Liver (tissue), 8 donors: ENCODE measurements at regions not wholly inside any gene's neighbourhood (a gene's known extent, or its start where the extent isn't known, plus 50 kb on each side); places are given as distances from the start of the nearest gene placed in this dataset.

Experiments
- DNase-seq: peaks from one replicate; pipeline ENCODE4 v3.0.0-alpha.2; 2017; ENCODE audit warnings: low spot score
- H3K27ac ChIP-seq, 2 donors: one replicate each; pipeline ENCODE4 v1.7.0; 2013; ENCODE audit warnings: inconsistent platforms in 2 of 2, low read length in 2 of 2, control low read depth in 1 of 2, low read depth in 1 of 2, mild to moderate bottlenecking in 1 of 2
- H3K27me3 ChIP-seq, 4 donors: one replicate each; pipeline versions ENCODE4 v1.6.1 to v1.7.0; 2013; ENCODE audit warnings: low read length in 3 of 4, inconsistent platforms in 1 of 4, mild to moderate bottlenecking in 1 of 4, moderate library complexity in 1 of 4; ENCODE audit not compliant: control insufficient read depth in 4 of 4, insufficient read depth in 4 of 4
- H3K36me3 ChIP-seq, 4 donors: one replicate each; pipeline versions ENCODE4 v1.6.1 to v1.7.0; 2013; ENCODE audit warnings: low read length in 3 of 4, mild to moderate bottlenecking in 3 of 4, low read depth in 1 of 4, moderate library complexity in 1 of 4; ENCODE audit not compliant: control insufficient read depth in 4 of 4, insufficient read depth in 3 of 4
- H3K4me1 ChIP-seq, 4 donors: one replicate each; pipeline versions ENCODE4 v1.6.1 to v1.7.0; 2013; ENCODE audit warnings: low read length in 3 of 4, mild to moderate bottlenecking in 3 of 4, moderate library complexity in 1 of 4; ENCODE audit not compliant: control insufficient read depth in 4 of 4, insufficient read depth in 4 of 4
- H3K4me3 ChIP-seq, 3 donors: one replicate each; pipeline versions ENCODE4 v1.6.1 to v1.7.0; 2013; ENCODE audit warnings: low read length in 3 of 3, control low read depth in 1 of 3, low read depth in 1 of 3, mild to moderate bottlenecking in 1 of 3
- H3K9ac ChIP-seq, 2 donors: one replicate each; pipeline ENCODE4 v1.7.0; 2013; ENCODE audit warnings: low read length in 2 of 2, mild to moderate bottlenecking in 2 of 2, moderate library complexity in 2 of 2, control low read depth in 1 of 2, low read depth in 1 of 2
- H3K9me3 ChIP-seq, 4 donors: one replicate each; pipeline versions ENCODE4 v1.6.1 to v1.7.0; 2013; ENCODE audit warnings: low read length in 3 of 4; ENCODE audit not compliant: control insufficient read depth in 4 of 4
- ATF3 ChIP-seq: IDR thresholded peaks from 2 replicates; pipeline ENCODE4 v1.6.1; 2016; ENCODE audit warnings: antibody characterized with exemption
- CTCF ChIP-seq: fragments of 150-350 bp; IDR thresholded peaks from 2 replicates; pipeline ENCODE4 v1.5.1; 2017; ENCODE audit warnings: improper control_type of control experiment, low read depth, low read length; ENCODE audit not compliant: missing input control
- EGR1 ChIP-seq, 2 donors: IDR thresholded peaks; 2 replicates each; pipeline ENCODE4 v1.6.1; 2016 to 2018; ENCODE audit warnings: antibody characterized with exemption in 2 of 2, low read depth in 2 of 2
- FOXA1 ChIP-seq: IDR thresholded peaks from 2 replicates; pipeline ENCODE4 v1.6.1; 2016; ENCODE audit warnings: antibody characterized with exemption
- FOXA2 ChIP-seq: IDR thresholded peaks from 2 replicates; pipeline ENCODE4 v1.6.1; 2016; ENCODE audit warnings: antibody characterized with exemption
- GABPA ChIP-seq, 2 donors: IDR thresholded peaks in 1 of 2; conservative IDR thresholded peaks in 1 of 2; 2 replicates each; pipeline ENCODE4 v1.6.1; 2016; ENCODE audit warnings: antibody characterized with exemption in 2 of 2, mild to moderate bottlenecking in 1 of 2, moderate library complexity in 1 of 2
- HNF4A ChIP-seq, 2 donors: conservative IDR thresholded peaks; 2 replicates each; pipeline ENCODE4 v1.6.1; 2016; ENCODE audit warnings: antibody characterized with exemption in 2 of 2, mild to moderate bottlenecking in 2 of 2
- HNF4G ChIP-seq: IDR thresholded peaks from 2 replicates; pipeline ENCODE4 v1.6.1; 2016; ENCODE audit warnings: antibody characterized with exemption
- JUND ChIP-seq, 2 donors: IDR thresholded peaks; 2 replicates each; pipeline ENCODE4 v1.6.1; 2016; ENCODE audit warnings: antibody characterized with exemption in 2 of 2
- MAX ChIP-seq: IDR thresholded peaks from 2 replicates; pipeline ENCODE4 v1.6.1; 2016; ENCODE audit warnings: antibody characterized with exemption
- NR2F2 ChIP-seq: IDR thresholded peaks from 2 replicates; pipeline ENCODE4 v1.6.1; 2016; ENCODE audit warnings: antibody characterized with exemption
- RAD21 ChIP-seq, 2 donors: IDR thresholded peaks; 2 replicates each; pipeline ENCODE4 v1.6.1; 2016; ENCODE audit warnings: antibody characterized with exemption in 2 of 2, mild to moderate bottlenecking in 2 of 2
- REST ChIP-seq: IDR thresholded peaks from 2 replicates; pipeline ENCODE4 v1.6.1; 2016; ENCODE audit warnings: antibody characterized with exemption, mild to moderate bottlenecking
- RXRA ChIP-seq, 2 donors: IDR thresholded peaks; 2 replicates each; pipeline ENCODE4 v1.6.1; 2017 to 2018; ENCODE audit warnings: antibody characterized with exemption in 2 of 2, mild to moderate bottlenecking in 1 of 2
- SP1 ChIP-seq: IDR thresholded peaks from 2 replicates; pipeline ENCODE4 v1.6.1; 2018; ENCODE audit warnings: antibody characterized with exemption, mild to moderate bottlenecking
- TAF1 ChIP-seq: conservative IDR thresholded peaks from 2 replicates; pipeline ENCODE4 v1.6.1; 2016; ENCODE audit warnings: antibody characterized with exemption, mild to moderate bottlenecking
- YY1 ChIP-seq: IDR thresholded peaks from 2 replicates; pipeline ENCODE4 v1.6.1; 2016; ENCODE audit warnings: antibody characterized with exemption, mild to moderate bottlenecking
- WGBS: extraction: QIAGEN DNeasy Blood & Tissue Kit; methylation state at CpG from one replicate; pipeline ENCODE4 v1.1.7; 2013; 5-methylcytosine and 5-hydroxymethylcytosine counted together
- donor health status: healthy.
- donor health status: healthy.
- donor health status: healthy.
- donor health status: healthy.
- donor health status: healthy.

- TF ChIP-seq FOXA1 (no peak), YY1 (no peak), SP1 (no peak), HNF4G (no peak)
Measured at GRCh38 chr2:185477452-185477851, 261.2 kb upstream of the FSIP2 start (continued).

- Histone ChIP-seq H3K4me1 (no peaks in the 10 kb centered on the region), H3K9me3 (peaks cover 0 to 3% (median 0%) of the 10 kb centered on the region in 4 donors), H3K27me3 (no peaks in the 10 kb centered on the region), H3K27ac (no peak overlapping the region), H3K36me3 (no peaks in the 10 kb centered on the region), H3K9ac (no peak overlapping the region), H3K4me3 (no peak overlapping the region)
- 89% methylated on average over 1 of the region's 1 CpG for WGBS
- DNase-seq: no peak
- TF ChIP-seq HNF4A (conservative IDR thresholded peaks at IDR 0.05): no peak
- TF ChIP-seq EGR1 (IDR thresholded peaks at IDR 0.05; ENCODE audit: low read depth in 2 of 2): no peak
- no peak for TF ChIP-seq YY1
- TF ChIP-seq HNF4G: no peak
- no peak for TF ChIP-seq TAF1
- TF ChIP-seq CTCF: no peak
- TF ChIP-seq RXRA (IDR thresholded peaks at IDR 0.05): no peak
- no peak for TF ChIP-seq FOXA1
- TF ChIP-seq FOXA2: no peak
- no peak for TF ChIP-seq JUND (IDR thresholded peaks at IDR 0.05)
- no peak for TF ChIP-seq ATF3
- no peak for TF ChIP-seq SP1
- TF ChIP-seq NR2F2: no peak
- no peak for TF ChIP-seq REST
- TF ChIP-seq MAX: no peak
- TF ChIP-seq GABPA (IDR thresholded peaks at IDR 0.05 in 1 of 2, conservative IDR thresholded peaks at IDR 0.05 in 1 of 2): no peak
Measured at GRCh38 chr2:185484602-185485001, 254.0 kb upstream of the FSIP2 start.

GRCh38 chr2:185502351-185502750, 236.3 kb upstream of the FSIP2 start:
- no peaks in the 10 kb centered on the region for H3K27me3 ChIP-seq
- H3K4me1 ChIP-seq: no peaks in the 10 kb centered on the region
- DNase-seq: no peak
- H3K9ac ChIP-seq: no peak overlapping the region
- 18% methylated on average over 1 of the region's 1 CpG for WGBS
- no peak overlapping the region for H3K4me3 ChIP-seq
- H3K9me3 ChIP-seq: peaks cover 0 to 11% (median 4%) of the 10 kb centered on the region in 4 donors
- no peak overlapping the region for H3K27ac ChIP-seq
- H3K36me3 ChIP-seq: no peaks in the 10 kb centered on the region
- TF ChIP-seq RXRA (IDR thresholded peaks at IDR 0.05): no peak
- no peak for TF ChIP-seq JUND (IDR thresholded peaks at IDR 0.05)
- no peak for TF ChIP-seq NR2F2
- no peak for TF ChIP-seq FOXA2
- no peak for TF ChIP-seq REST
- TF ChIP-seq RAD21 (IDR thresholded peaks at IDR 0.05): no peak
- TF ChIP-seq MAX: no peak
- TF ChIP-seq ATF3: no peak
- TF ChIP-seq SP1: no peak
